Vagina (tissue), 2 donors: ENCODE measurements at regions not wholly inside any gene's neighbourhood (a gene's known extent, or its start where the extent isn't known, plus 50 kb on each side); places are given as distances from the start of the nearest gene placed in this dataset.

Experiments used
- POLR2A ChIP-seq, 2 donors: fragments of 450-650 bp; IDR thresholded peaks; one replicate each; pipeline ENCODE4 v1.6.1; 2017; ENCODE audit warnings: antibody characterized with exemption in 2 of 2, mild to moderate bottlenecking in 2 of 2, moderate library complexity in 2 of 2
- POLR2AphosphoS5 ChIP-seq, 2 donors: sonication (generic); formaldehyde crosslinking; IDR thresholded peaks; one replicate each; pipeline ENCODE4 v1.9.0; 2017; ENCODE audit warnings: antibody characterized with exemption in 2 of 2, mild to moderate bottlenecking in 2 of 2, low read depth in 1 of 2; ENCODE audit not compliant: insufficient read depth in 1 of 2

DNA sequence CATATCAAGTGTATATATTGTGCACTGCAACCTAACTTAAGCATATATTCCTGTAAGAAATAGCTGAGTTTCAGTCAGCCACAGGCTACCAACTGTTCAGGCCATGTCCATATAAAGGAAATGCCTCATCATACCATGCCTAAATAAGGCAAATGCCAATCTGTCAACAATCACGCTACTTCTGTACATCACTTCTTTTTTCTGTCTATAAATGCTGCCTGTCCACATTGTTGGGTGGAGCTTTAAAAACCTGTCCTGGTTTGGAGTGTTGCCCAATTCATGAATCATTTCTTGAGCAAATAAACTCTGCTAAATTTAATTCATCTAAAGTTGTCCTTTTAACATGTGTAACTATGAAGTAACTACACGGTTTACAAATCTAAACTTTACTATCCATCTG lies 1091.9 kb downstream of the NSUN3 start:
- no peak for TF ChIP-seq POLR2AphosphoS5 (IDR thresholded peaks at IDR 0.05; ENCODE audit: insufficient read depth in 1 of 2, low read depth in 1 of 2)
- TF ChIP-seq POLR2A (IDR thresholded peaks at IDR 0.05): no peak
